ENCODE measurements at regions not wholly inside any gene's neighbourhood (a gene's known extent, or its start where the extent isn't known, plus 50 kb on each side); places are given as distances from the start of the nearest gene placed in this dataset.

DNA sequence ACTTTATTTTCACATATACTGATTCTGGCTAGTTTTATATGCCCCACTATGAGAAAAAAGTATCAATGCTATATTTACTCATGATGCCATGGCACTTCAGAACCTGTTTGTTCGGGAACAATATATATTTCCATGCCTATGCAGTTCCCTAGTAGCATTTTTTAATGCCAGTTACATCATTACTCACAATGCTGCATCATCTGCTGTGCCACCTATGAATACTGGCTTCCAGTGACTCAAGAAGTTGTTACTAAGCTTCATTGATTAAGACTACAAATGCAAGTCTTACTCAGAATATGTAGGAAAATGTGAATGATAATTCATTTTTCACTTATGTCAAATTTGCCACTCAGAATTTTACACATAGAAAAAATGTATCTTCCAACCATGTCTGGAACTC, 97.9 kb downstream of the MAFB start:
- Histone ChIP-seq H3K36me3 (ENCODE audit: insufficient read depth, low read length) (no peaks in the 10 kb centered on the region), H3K4me1 (ENCODE audit: insufficient read depth, low read length) (no peaks in the 10 kb centered on the region), H3K4me3 (ENCODE audit: low read length in 2 of 2) (no peak overlapping the region), H3K27ac (ENCODE audit: low read depth, low read length) (no peak overlapping the region), H3K9me3 (ENCODE audit: control insufficient read depth in 1 of 2, low read length in 2 of 2) (no peaks in the 10 kb centered on the region), H3K27me3 (ENCODE audit: insufficient read depth, low read length) (no peaks in the 10 kb centered on the region)
- Mint-ChIP-seq H3K27me3 (peaks cover 6 to 17% of the 10 kb centered on the region in 2 donors), H3K27ac (no peak overlapping the region), H3K36me3 (no peaks in the 10 kb centered on the region), H3K4me1 (no peaks in the 10 kb centered on the region), H3K4me3 (no peak overlapping the region), H3K9me3 (peaks cover 0 to 9% (median 3%) of the 10 kb centered on the region in 8 donors)
- intact Hi-C loops (cut with micrococcal nuclease), result no loop called here
- no peak for DNase-seq
- CTCF ChIA-PET (ENCODE audit: partially characterized antibody), result no interaction called here
- POLR2A ChIA-PET (ENCODE audit: partially characterized antibody), result no interaction called here

DNA sequence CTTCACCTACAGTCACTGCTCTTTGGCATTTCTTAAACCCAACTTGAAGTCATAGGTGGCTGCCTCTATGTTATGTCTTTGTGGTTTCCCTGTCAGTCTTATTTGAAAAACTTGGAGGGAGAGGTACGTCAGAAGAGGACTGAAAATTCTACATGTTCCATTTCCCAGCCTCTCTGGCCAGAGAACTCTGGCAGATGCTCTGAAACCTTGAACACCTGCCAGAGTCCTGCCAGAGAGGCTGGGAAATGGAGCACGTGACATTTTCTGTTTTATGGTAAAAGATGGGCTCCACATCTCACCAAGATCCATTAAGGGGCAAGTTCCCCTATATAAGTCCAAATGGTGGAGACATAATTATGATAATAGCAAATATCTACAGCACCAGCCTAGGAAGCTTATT, 99.5 kb downstream of the MAFB start:
- Histone ChIP-seq H3K36me3 (ENCODE audit: insufficient read depth, low read length) (no peaks in the 10 kb centered on the region), H3K4me3 (ENCODE audit: low read length in 2 of 2) (no peak overlapping the region), H3K4me1 (ENCODE audit: insufficient read depth, low read length) (no peaks in the 10 kb centered on the region), H3K9me3 (ENCODE audit: control insufficient read depth in 1 of 2, low read length in 2 of 2) (no peaks in the 10 kb centered on the region), H3K27me3 (ENCODE audit: insufficient read depth, low read length) (no peaks in the 10 kb centered on the region), H3K27ac (ENCODE audit: low read depth, low read length) (no peak overlapping the region)
- H3K9me3 Mint-ChIP-seq, result peaks cover 0 to 3% (median 1%) of the 10 kb centered on the region in 8 donors
- H3K4me1 Mint-ChIP-seq, result no peaks in the 10 kb centered on the region
- H3K27me3 Mint-ChIP-seq, result peaks cover 6 to 10% of the 10 kb centered on the region in 2 donors
- ChIA-PET POLR2A (ENCODE audit: partially characterized antibody) (no interaction called here), CTCF (ENCODE audit: partially characterized antibody) (no interaction called here)
- intact Hi-C loops (cut with micrococcal nuclease), result no loop called here
- no peak overlapping the region for H3K27ac Mint-ChIP-seq
- DNase-seq, result no peak
- H3K36me3 Mint-ChIP-seq, result no peaks in the 10 kb centered on the region
- H3K4me3 Mint-ChIP-seq, result no peak overlapping the region

DNA sequence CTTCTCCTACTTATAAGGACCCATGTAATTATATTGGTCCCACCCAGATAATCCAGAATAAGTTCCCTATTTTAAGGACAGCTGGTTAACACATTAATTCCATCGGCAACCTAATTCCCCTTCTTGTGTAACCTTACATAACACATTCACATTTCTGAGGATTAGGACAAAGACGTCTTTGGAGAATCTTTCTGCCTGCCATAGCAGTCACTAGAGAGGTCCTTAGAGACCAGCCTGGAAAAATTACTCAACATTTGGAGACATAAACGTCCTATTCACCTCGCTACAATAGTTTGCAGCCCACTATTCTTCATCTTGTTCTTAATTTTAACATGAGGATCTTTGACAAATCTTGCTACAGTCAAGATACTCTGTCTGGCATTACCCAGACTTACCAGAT, 100.1 kb downstream of the MAFB start:
- H3K36me3 ChIP-seq (ENCODE audit: insufficient read depth, low read length), result no peaks in the 10 kb centered on the region
- no peak overlapping the region for H3K4me3 ChIP-seq (ENCODE audit: low read length in 2 of 2)
- H3K27me3 Mint-ChIP-seq, result peaks cover 6 to 10% of the 10 kb centered on the region in 2 donors
- no peak overlapping the region for H3K4me3 Mint-ChIP-seq
- H3K4me1 Mint-ChIP-seq, result no peaks in the 10 kb centered on the region
- intact Hi-C loops (cut with micrococcal nuclease), result no loop called here
- H3K9me3 Mint-ChIP-seq, result peaks cover 0 to 3% (median 1%) of the 10 kb centered on the region in 8 donors
- CTCF ChIA-PET (ENCODE audit: partially characterized antibody), result no interaction called here
- no peaks in the 10 kb centered on the region for H3K27me3 ChIP-seq (ENCODE audit: insufficient read depth, low read length)
- H3K36me3 Mint-ChIP-seq, result no peaks in the 10 kb centered on the region
- peak overlapping the region in 1 of 7 donors; percentile 36 for H3K27ac Mint-ChIP-seq
- DNase-seq, result no peak
- no peaks in the 10 kb centered on the region for H3K9me3 ChIP-seq (ENCODE audit: control insufficient read depth in 1 of 2, low read length in 2 of 2)
- H3K27ac ChIP-seq (ENCODE audit: low read depth, low read length), result no peak overlapping the region
- POLR2A ChIA-PET (ENCODE audit: partially characterized antibody), result no interaction called here
- no peaks in the 10 kb centered on the region for H3K4me1 ChIP-seq (ENCODE audit: insufficient read depth, low read length)

DNA sequence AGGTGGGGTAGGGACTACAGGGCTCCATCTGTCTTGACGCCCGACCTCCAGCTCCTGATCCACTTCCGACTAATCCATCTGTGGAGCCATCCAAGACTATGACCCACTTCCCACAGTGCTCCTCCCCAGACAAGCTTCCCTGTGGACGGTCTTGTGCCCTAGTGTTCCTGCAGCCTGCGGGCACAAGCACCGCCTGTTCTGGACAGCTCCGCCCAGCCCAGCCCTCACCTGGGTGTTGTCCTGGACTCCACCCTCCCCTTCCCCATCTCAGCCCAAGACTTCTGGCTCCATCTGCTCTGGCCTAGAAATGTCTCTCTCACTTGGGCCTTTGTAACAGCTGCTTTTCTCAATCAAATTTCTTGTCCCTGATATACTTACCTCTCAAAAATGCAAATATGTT, 102.0 kb downstream of the MAFB start:
- H3K27ac ChIP-seq (ENCODE audit: low read depth, low read length), result no peak overlapping the region
- H3K9me3 ChIP-seq (ENCODE audit: control insufficient read depth in 1 of 2, low read length in 2 of 2), result no peaks in the 10 kb centered on the region
- no peaks in the 10 kb centered on the region for H3K27me3 ChIP-seq (ENCODE audit: insufficient read depth, low read length)
- no peaks in the 10 kb centered on the region for H3K4me1 ChIP-seq (ENCODE audit: insufficient read depth, low read length)
- peaks cover 0 to 3% (median 0%) of the 10 kb centered on the region in 8 donors for H3K9me3 Mint-ChIP-seq
- intact Hi-C loops (cut with micrococcal nuclease), result no loop called here
- ChIA-PET POLR2A (ENCODE audit: partially characterized antibody) (no interaction called here), CTCF (ENCODE audit: partially characterized antibody) (no interaction called here)
- no peaks in the 10 kb centered on the region for H3K36me3 ChIP-seq (ENCODE audit: insufficient read depth, low read length)
- peaks cover 7 to 10% of the 10 kb centered on the region in 2 donors for H3K27me3 Mint-ChIP-seq
- no peak overlapping the region for H3K4me3 ChIP-seq (ENCODE audit: low read length in 2 of 2)
- no peak overlapping the region for H3K4me3 Mint-ChIP-seq
- H3K27ac Mint-ChIP-seq, result peak overlapping the region in 1 of 7 donors; percentile 14
- no peaks in the 10 kb centered on the region for H3K4me1 Mint-ChIP-seq
- DNase-seq, result no peak
- H3K36me3 Mint-ChIP-seq, result no peaks in the 10 kb centered on the region

DNA sequence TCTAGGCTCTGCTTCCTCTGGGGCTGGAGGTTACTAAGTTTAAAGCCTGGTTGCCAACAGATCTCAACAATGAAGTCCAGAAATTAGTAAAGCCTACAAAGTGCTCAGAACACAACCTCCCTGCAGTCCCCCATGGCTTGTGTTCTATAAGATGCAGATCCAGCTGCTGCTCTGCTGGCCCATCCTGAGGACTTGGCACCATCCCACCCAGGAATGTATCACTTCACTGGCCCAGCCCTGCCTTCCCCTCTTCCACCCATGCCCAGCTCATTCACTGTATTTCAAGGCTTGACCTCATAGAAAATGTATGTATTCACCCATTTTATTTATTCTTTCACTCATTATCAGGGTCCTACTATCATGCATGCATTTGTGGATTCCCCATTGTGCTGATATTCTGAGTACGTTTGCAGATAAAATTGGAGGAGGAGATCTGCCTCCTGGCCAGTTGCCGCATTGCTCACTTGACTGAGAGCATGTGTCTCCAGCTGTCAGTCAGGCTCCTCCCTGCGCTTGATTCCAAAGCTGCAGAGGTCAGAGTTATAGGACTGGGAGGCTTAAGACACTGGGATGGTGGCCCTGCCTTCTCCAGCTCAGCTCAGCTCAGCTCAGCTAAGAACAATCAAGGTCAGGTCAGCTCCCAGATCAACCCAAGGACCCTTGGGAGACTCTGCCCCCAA, 104.8 kb downstream of the MAFB start:
- H3K27ac Mint-ChIP-seq, result no peak overlapping the region
- H3K4me3 ChIP-seq (ENCODE audit: low read length in 2 of 2), result no peak overlapping the region
- no peak overlapping the region for H3K27ac ChIP-seq (ENCODE audit: low read depth, low read length)
- H3K4me3 Mint-ChIP-seq, result no peak overlapping the region
- H3K36me3 ChIP-seq (ENCODE audit: insufficient read depth, low read length), result no peaks in the 10 kb centered on the region
- no peaks in the 10 kb centered on the region for H3K4me1 Mint-ChIP-seq
- no peaks in the 10 kb centered on the region for H3K9me3 ChIP-seq (ENCODE audit: control insufficient read depth in 1 of 2, low read length in 2 of 2)
- H3K9me3 Mint-ChIP-seq, result peaks cover 0 to 2% (median 0%) of the 10 kb centered on the region in 8 donors
- CTCF ChIA-PET (ENCODE audit: partially characterized antibody), result no interaction called here
- peaks cover 8 to 13% of the 10 kb centered on the region in 2 donors for H3K27me3 Mint-ChIP-seq
- POLR2A ChIA-PET (ENCODE audit: partially characterized antibody), result no interaction called here
- no peaks in the 10 kb centered on the region for H3K27me3 ChIP-seq (ENCODE audit: insufficient read depth, low read length)
- intact Hi-C loops (cut with micrococcal nuclease), result no loop called here
- DNase-seq, result no peak
- H3K36me3 Mint-ChIP-seq, result no peaks in the 10 kb centered on the region
- H3K4me1 ChIP-seq (ENCODE audit: insufficient read depth, low read length), result no peaks in the 10 kb centered on the region

DNA sequence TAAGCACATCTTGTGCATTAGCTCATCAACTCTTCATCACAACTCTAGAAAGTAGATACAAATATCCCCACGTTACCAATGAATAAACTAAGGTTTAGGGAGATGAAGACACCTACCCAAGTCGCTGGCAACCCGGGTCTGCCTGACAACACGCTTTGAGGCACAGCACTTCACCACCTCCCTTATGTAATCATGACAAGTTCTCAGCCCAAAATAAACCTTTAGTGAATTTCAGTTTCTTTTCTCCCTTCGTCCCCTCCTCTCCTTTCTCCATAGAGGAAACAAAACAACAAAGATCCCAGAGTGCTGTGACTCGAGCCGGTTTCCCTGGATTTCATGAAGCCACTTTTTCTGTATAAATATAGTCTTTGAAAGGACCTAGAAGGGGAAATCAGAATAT, 105.4 kb downstream of the MAFB start:
- Mint-ChIP-seq H3K27me3 (peaks cover 6 to 8% of the 10 kb centered on the region in 2 donors), H3K4me1 (no peaks in the 10 kb centered on the region), H3K27ac (no peak overlapping the region), H3K36me3 (no peaks in the 10 kb centered on the region), H3K9me3 (peaks cover 0 to 2% (median 0%) of the 10 kb centered on the region in 8 donors), H3K4me3 (no peak overlapping the region)
- no peak for DNase-seq
- Histone ChIP-seq H3K27me3 (ENCODE audit: insufficient read depth, low read length) (no peaks in the 10 kb centered on the region), H3K4me3 (ENCODE audit: low read length in 2 of 2) (no peak overlapping the region), H3K36me3 (ENCODE audit: insufficient read depth, low read length) (no peaks in the 10 kb centered on the region), H3K9me3 (ENCODE audit: control insufficient read depth in 1 of 2, low read length in 2 of 2) (no peaks in the 10 kb centered on the region), H3K4me1 (ENCODE audit: insufficient read depth, low read length) (no peaks in the 10 kb centered on the region), H3K27ac (ENCODE audit: low read depth, low read length) (no peak overlapping the region)
- ChIA-PET CTCF (ENCODE audit: partially characterized antibody) (no interaction called here), POLR2A (ENCODE audit: partially characterized antibody) (no interaction called here)
- intact Hi-C loops (cut with micrococcal nuclease), result no loop called here

DNA sequence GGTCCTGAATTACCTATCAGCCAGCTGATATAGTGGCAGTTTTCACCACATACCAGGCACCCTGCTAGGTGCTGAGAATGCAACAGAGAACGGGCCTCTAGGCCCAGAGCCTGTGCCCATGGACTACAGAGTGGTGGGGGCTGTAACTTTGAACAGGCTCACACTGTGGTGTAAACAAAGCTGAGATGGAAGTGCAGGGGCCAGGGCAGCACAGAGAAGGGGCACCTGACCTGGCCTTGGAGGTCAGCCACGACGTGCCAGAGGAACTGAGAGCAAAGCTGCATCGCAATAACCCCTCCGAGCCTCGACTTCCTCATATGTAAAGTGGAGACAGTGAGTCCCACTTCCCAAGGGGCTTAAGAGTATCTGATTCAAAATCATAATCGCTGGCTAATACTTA, 105.8 kb downstream of the MAFB start:
- Histone ChIP-seq H3K4me1 (ENCODE audit: insufficient read depth, low read length) (no peaks in the 10 kb centered on the region), H3K27me3 (ENCODE audit: insufficient read depth, low read length) (no peaks in the 10 kb centered on the region), H3K27ac (ENCODE audit: low read depth, low read length) (no peak overlapping the region), H3K9me3 (ENCODE audit: control insufficient read depth in 1 of 2, low read length in 2 of 2) (no peaks in the 10 kb centered on the region), H3K36me3 (ENCODE audit: insufficient read depth, low read length) (no peaks in the 10 kb centered on the region), H3K4me3 (ENCODE audit: low read length in 2 of 2) (no peak overlapping the region)
- ChIA-PET CTCF (ENCODE audit: partially characterized antibody) (interaction anchor here (1.2 kb wide), 1 partner anchor 23 kb away, joined by 4 read pairs; no protein-coding TSS in a partner anchor), POLR2A (ENCODE audit: partially characterized antibody) (no interaction called here)
- intact Hi-C loops (cut with micrococcal nuclease), result no loop called here
- no peak overlapping the region for H3K27ac Mint-ChIP-seq
- H3K9me3 Mint-ChIP-seq, result peaks cover 0 to 2% (median 0%) of the 10 kb centered on the region in 8 donors
- H3K4me3 Mint-ChIP-seq, result no peak overlapping the region
- H3K36me3 Mint-ChIP-seq, result no peaks in the 10 kb centered on the region
- H3K27me3 Mint-ChIP-seq, result peaks cover 5 to 7% of the 10 kb centered on the region in 2 donors
- H3K4me1 Mint-ChIP-seq, result no peaks in the 10 kb centered on the region
- DNase-seq, result no peak
